ENCODE measurements at regions not wholly inside any gene's neighbourhood (a gene's known extent, or its start where the extent isn't known, plus 50 kb on each side); places are given as distances from the start of the nearest gene placed in this dataset.

- no peak for DNase-seq (ENCODE audit: low read depth, low spot score)
Observed at GRCh38 chr4:13844740-13845139, 217.2 kb upstream of the BOD1L1 start.

- no peak for DNase-seq (ENCODE audit: low read depth, low spot score)
Observed at GRCh38 chr4:13849778-13850177, 222.3 kb upstream of the BOD1L1 start.

GRCh38 chr4:13851085-13851940 is 223.8 kb upstream of the BOD1L1 start:
- DNase-seq (ENCODE audit: low read depth, low spot score) = no peak

- no peak for DNase-seq (ENCODE audit: low read depth, low spot score)
Observed at GRCh38 chr4:13852411-13852810, 224.9 kb upstream of the BOD1L1 start.

DNA sequence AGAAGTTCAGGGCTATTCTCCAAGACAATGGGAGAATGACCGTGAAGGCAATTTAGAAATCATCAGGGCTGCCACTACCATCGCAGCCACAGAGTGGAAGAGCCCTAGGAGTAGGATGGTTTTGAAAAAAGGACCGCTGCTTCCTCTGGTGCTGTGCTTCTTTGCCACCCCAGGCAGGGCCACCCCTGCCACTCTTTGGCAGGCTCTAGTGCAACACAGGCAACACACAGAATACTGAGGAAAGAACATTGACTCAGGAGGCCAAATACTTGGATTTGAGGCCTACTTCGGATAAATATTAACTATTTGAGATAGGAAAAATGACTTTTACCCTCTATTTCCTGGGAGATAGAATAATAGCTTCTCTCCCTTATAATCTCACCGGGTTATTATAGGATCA is 228.9 kb upstream of the BOD1L1 start:
- DNase-seq (ENCODE audit: low read depth, low spot score) = no peak

- DNase-seq (ENCODE audit: low read depth, low spot score) = no peak
Observed at GRCh38 chr4:13857397-13857796, 229.9 kb upstream of the BOD1L1 start.

- no peak for DNase-seq (ENCODE audit: low read depth, low spot score)
Observed at GRCh38 chr4:13857800-13858199, 230.3 kb upstream of the BOD1L1 start.

DNA sequence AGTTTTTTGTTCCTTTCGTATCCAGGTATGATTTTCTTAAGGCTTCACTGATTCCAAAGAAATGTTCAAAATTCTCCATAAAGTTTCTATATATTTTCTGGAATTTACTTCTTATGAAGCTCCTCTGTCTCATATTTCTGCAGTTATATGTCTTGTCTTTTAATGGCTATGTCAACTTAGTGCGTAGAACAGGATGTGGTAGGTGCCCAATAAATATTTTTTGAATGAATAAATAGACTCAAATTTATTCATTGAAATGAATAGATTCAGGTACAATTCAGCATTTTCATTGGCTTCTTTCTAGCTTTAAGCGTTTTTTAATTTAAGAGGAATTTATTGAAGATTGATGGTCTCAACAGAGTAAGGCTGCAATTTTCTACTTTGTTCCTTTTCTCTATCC is 231.9 kb upstream of the BOD1L1 start:
- no peak for DNase-seq (ENCODE audit: low read depth, low spot score)

- no peak for DNase-seq (ENCODE audit: low read depth, low spot score)
Observed at GRCh38 chr4:13860126-13860525, 232.6 kb upstream of the BOD1L1 start.

DNA sequence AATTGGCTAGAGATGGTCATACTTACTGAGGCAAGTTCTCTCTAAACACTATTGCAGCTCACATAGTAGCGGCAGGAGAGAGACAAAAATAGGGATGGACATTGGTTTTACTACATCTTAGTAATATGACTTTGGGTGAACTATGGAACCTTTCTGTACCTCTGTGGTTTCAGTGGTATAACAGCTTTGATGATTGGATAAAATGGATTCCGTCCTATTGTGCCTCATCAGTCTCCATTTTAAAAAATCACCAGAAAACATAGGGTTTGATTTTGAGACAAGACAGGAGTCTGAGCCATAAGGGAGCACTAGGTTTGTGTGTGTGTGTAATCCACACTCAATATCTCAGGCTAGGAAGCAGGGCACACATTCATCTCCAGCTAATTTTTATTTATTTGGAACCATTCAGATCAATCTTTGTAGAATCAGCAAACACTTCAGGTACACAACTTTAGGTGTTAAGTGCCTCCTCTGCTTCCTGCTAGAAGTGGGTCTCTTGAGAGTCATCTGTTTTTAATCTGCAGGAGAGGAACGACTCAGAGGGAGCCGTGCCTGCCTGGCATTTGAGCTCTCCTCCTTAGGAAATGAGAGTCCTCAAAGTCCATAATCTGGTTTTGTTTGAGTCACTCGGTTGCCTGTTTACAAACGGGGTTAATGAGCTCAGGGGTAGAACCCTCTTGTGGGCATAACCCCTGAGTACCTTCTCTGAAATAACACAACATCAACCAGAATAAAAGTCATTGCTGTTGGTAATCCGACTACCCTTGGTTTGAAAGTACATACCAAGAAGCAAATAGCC is 238.5 kb upstream of the BOD1L1 start:
- DNase-seq (ENCODE audit: low read depth, low spot score) = no peak

DNA sequence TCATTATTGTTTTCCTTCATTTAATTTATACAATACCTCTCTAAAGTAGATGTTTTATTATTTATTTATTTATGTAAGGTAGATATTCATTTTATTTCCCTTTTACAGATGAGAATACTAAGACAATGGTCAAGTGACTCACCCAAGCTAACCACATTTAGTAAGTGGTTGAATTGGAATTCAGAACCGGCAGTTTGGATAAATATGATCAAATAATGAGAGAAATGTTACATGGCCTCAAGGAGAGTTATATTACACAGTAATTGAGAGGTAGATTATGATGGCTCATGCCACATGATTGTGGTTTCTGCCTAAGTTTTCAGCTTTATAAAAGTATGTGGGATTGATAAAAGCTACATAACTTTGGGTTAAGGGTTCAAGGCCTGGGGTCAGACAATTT is 239.4 kb upstream of the BOD1L1 start:
- DNase-seq (ENCODE audit: low read depth, low spot score) = no peak

- no peak for DNase-seq (ENCODE audit: low read depth, low spot score)
Observed at GRCh38 chr4:13872155-13872554, 244.6 kb upstream of the BOD1L1 start.

DNA sequence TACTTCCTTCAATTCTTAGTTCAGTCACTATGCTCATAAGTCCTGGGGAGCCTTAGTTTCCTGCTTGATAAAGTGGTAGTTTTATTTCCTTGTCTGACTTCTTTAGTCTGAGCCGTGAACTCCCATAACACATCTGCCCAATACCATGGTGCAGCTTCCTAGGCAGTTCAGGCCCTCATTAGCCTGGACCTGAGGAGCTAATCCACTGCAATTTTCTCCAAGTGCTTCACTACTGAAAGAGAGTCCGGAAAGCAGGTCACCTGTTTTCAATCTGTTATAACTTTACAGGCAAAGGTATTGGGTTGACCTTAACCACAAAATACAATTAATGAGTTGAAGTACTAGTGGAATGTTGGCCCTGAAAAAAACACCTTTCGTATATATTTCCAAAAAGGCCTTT is 245.4 kb upstream of the BOD1L1 start:
- DNase-seq (ENCODE audit: low read depth, low spot score) = no peak

DNA sequence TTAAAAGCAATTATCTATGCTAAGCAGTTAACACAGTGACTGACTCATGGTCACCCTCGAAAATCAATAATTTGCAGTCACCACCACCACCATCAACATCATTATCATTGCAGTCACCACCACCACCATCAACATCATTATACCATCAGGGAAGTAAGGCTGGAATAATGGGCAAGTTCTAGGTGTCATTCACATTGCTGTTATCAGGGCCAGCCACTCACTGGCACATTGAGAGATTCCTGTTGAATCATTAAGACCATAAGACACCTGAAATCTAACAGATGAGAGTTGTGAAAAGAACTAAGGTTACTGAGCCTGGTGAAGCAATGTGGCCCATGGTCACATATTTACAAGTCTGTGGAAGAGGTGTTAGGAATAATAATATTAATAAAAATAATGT is 247.7 kb upstream of the BOD1L1 start:
- DNase-seq (ENCODE audit: low read depth, low spot score) = no peak

- DNase-seq (ENCODE audit: low read depth, low spot score) = no peak
Observed at GRCh38 chr4:13876131-13876530, 248.6 kb upstream of the BOD1L1 start.

DNA sequence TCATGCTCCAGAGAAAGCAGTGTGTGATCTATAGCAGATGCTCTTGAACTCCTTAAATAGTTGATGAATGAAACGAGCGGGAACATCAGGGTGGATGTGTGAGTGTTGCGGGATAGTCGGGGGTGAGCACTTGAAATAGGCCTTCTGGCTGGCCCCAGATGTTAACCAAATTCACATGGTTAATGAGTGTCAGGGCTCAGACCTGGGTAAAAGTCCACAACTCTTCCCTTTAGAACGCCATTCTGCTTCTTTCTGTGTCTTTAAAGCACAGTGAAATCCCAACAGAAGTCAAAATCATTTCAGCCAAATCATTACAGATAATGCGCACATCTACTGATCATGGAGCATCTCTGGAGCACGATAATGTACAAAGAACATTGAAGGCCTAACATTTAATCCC is 249.4 kb upstream of the BOD1L1 start:
- DNase-seq (ENCODE audit: low read depth, low spot score) = no peak

DNA sequence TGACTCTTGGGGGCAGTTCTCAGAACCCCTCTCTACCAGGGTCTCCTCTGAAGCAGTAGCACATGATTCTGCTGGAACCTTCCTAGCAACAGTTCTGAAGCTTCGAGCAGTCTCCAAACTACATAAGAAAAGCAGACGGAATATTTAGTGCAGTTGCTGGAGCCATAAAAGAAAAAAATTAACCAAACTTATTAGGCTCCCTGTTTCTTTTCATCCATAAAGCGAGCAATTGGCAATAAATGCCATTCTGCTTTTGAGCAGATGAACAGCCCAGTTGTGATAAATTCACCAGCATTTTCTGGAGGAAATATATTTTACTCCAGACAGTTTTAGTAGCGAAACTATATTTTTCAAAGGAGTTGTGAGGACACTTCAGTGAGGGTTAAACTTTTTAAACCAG is 250.1 kb upstream of the BOD1L1 start:
- no peak for DNase-seq (ENCODE audit: low read depth, low spot score)

- no peak for DNase-seq (ENCODE audit: low read depth, low spot score)
Observed at GRCh38 chr4:13881892-13882291, 254.4 kb upstream of the BOD1L1 start.

DNA sequence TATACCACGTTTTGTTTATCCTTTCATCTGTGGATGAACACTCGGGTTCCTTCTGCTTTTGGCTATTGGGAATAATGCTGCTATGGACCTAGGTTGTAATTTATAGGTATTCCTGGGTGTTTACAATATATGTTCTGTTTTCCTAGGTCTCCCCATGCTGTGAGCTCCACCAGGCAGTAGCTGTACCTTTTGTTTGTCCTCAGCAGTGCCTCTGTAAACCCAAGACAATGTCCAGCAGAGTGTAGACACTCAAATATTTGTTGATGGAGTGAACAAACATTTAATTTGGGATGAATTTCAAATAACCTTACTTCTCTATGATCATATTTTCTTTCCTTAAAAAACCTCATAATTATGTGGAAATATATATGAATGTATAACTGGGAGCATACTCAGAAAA is 259.5 kb upstream of the BOD1L1 start:
- DNase-seq (ENCODE audit: low read depth, low spot score) = no peak

- DNase-seq (ENCODE audit: low read depth, low spot score) = no peak
Observed at GRCh38 chr4:13888112-13888511, 260.6 kb upstream of the BOD1L1 start.

GRCh38 chr4:13891544-13891939 is 264.0 kb upstream of the BOD1L1 start:
- DNase-seq (ENCODE audit: low read depth, low spot score) = no peak

DNA sequence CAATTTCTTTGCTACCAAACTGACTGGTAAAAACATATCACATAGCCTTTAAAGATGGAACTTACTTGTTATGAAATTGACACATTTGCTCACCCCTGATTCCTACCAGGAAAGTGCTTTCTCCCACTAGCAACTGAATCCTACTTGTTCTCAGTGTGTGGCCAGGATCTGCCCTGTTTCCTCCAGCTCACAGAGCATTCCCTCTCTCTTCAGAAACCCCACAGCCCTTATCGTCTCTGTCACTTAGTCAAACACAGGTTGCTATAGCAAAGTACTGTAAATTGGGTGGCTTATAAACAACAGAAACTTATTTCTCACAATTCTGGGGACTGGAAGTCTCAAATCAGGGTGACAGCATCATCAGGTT is 265.2 kb upstream of the BOD1L1 start:
- no peak for DNase-seq (ENCODE audit: low read depth, low spot score)

- no peak for DNase-seq (ENCODE audit: low read depth, low spot score)
Observed at GRCh38 chr4:13893211-13893610, 265.7 kb upstream of the BOD1L1 start.

Data from ELF-1 (cell line).